Ovary (tissue), 7 donors: ENCODE measurements at regions not wholly inside any gene's neighbourhood (a gene's known extent, or its start where the extent isn't known, plus 50 kb on each side); places are given as distances from the start of the nearest gene placed in this dataset.

Experiments
- DNase-seq, 5 donors: peaks; one replicate each; pipeline ENCODE4 v3.0.0-alpha.2; 2019 to 2020
- H3K27ac ChIP-seq, 2 donors: fragments of 200-600 bp; one replicate each; pipeline versions ENCODE4 v1.5.1 to v1.8.0; 2019 to 2022
- H3K27me3 ChIP-seq: fragments of 200-600 bp; one replicate; pipeline ENCODE4 v1.8.0; 2022
- H3K36me3 ChIP-seq: fragments of 200-600 bp; sonication (generic); one replicate; pipeline ENCODE4 v1.5.1; 2019
- H3K4me1 ChIP-seq: one replicate; pipeline ENCODE4 v1.8.1; 2013; ENCODE audit warnings: mild to moderate bottlenecking, moderate library complexity; ENCODE audit not compliant: insufficient read depth
- H3K4me3 ChIP-seq: fragments of 200-600 bp; sonication (generic); one replicate; pipeline ENCODE4 v1.5.1; 2017
- H3K9me3 ChIP-seq, 2 donors: fragments of 200-600 bp in 1 of 2; sonication (generic) in 1 of 2; one replicate each; pipeline versions ENCODE4 v1.5.1 to v1.8.1; 2013 to 2019; ENCODE audit warnings: mild to moderate bottlenecking in 1 of 2, moderate library complexity in 1 of 2
- CTCF ChIP-seq, 3 donors: fragments of 450-650 bp in 2 of 3; fragments of 200-600 bp in 1 of 3; IDR thresholded peaks; one replicate each; pipeline versions ENCODE4 v1.5.1 to v1.8.0; 2016 to 2022; ENCODE audit warnings: antibody characterized with exemption in 3 of 3, mild to moderate bottlenecking in 1 of 3
- EP300 ChIP-seq: sonication (generic); formaldehyde crosslinking; IDR thresholded peaks from one replicate; pipeline ENCODE4 v1.6.1; 2017; ENCODE audit warnings: antibody characterized with exemption
- POLR2A ChIP-seq: fragments of 450-650 bp; IDR thresholded peaks from one replicate; pipeline ENCODE4 v1.6.1; 2017; ENCODE audit warnings: antibody characterized with exemption, mild to moderate bottlenecking, moderate library complexity
- WGBS, 3 donors: extraction: QIAGEN DNeasy Blood & Tissue Kit in 1 of 3; methylation state at CpG; one replicate each; pipeline versions ENCODE4 v1.1.5 to v1.1.7; 2013 to 2017; 5-methylcytosine and 5-hydroxymethylcytosine counted together
- intact Hi-C, 4 donors: fragments of 100-400 bp; cut with DNase I; formaldehyde crosslinking; loops; one replicate each; pipeline versions ENCODE4 v1.11.0 to v1.15.1; 2022 to 2023
- donor health status: DM: no; HTN: no; CAD: no; lungs with moderate emphysema.
- donor health status: DM: no; HTN: no; CAD: no.
- donor health status: Bipolar disorder and iron deficiency.
- donor health status: DM: no; HTN: no; CAD: no.
- donor health status: DM: yes; HTN: yes; CAD: no.

GRCh38 chr12:131528144-131528543 is 182.7 kb upstream of the SFSWAP start:
- WGBS, 3 donors: 62 to 67% (median 62%) methylated on average over 11 of the region's 11 CpGs
- intact Hi-C loops: no loop called here
- TF ChIP-seq CTCF (IDR thresholded peaks at IDR 0.05) (no peak), EP300 (no peak), POLR2A (no peak)

GRCh38 chr12:131528667-131529066 is 182.2 kb upstream of the SFSWAP start:
- Histone ChIP-seq H3K4me1 (no peaks in the 10 kb centered on the region), H3K9me3 (no peaks in the 10 kb centered on the region), H3K27me3 (no peaks in the 10 kb centered on the region), H3K27ac (no peak overlapping the region), H3K4me3 (no peak overlapping the region), H3K36me3 (no peaks in the 10 kb centered on the region)
- no peak for DNase-seq
- intact Hi-C loops: no loop called here
- TF ChIP-seq POLR2A (no peak), CTCF (IDR thresholded peaks at IDR 0.05) (no peak), EP300 (no peak)
- WGBS, 3 donors: 87 to 88% (median 87%) methylated on average over 5 of the region's 5 CpGs

More at GRCh38 chr12:131528144-131528543, 182.7 kb upstream of the SFSWAP start:
- Histone ChIP-seq H3K27ac (no peak overlapping the region), H3K4me1 (no peaks in the 10 kb centered on the region), H3K9me3 (no peaks in the 10 kb centered on the region), H3K27me3 (no peaks in the 10 kb centered on the region), H3K4me3 (no peak overlapping the region), H3K36me3 (no peaks in the 10 kb centered on the region)
- DNase-seq: no peak

- TF ChIP-seq POLR2A (no peak), CTCF (IDR thresholded peaks at IDR 0.05) (no peak), EP300 (no peak)
- H3K4me1 ChIP-seq: no peaks in the 10 kb centered on the region
- H3K27me3 ChIP-seq: no peaks in the 10 kb centered on the region
- 83 to 87% (median 85%) methylated on average over 18 of the region's 18 CpGs for WGBS, 3 donors
- intact Hi-C loops: no loop called here
- no peak overlapping the region for H3K27ac ChIP-seq
- no peak for DNase-seq
- no peaks in the 10 kb centered on the region for H3K36me3 ChIP-seq
- no peak overlapping the region for H3K4me3 ChIP-seq
- H3K9me3 ChIP-seq: no peaks in the 10 kb centered on the region
Measured at GRCh38 chr12:131529196-131530040, 181.5 kb upstream of the SFSWAP start.

- no peak for DNase-seq
- Histone ChIP-seq H3K4me3 (no peak overlapping the region), H3K4me1 (no peaks in the 10 kb centered on the region), H3K9me3 (no peaks in the 10 kb centered on the region), H3K27me3 (no peaks in the 10 kb centered on the region), H3K27ac (no peak overlapping the region), H3K36me3 (no peaks in the 10 kb centered on the region)
- WGBS, 3 donors: 72 to 82% (median 79%) methylated on average over 7 of the region's 7 CpGs
- intact Hi-C loops: no loop called here
- no peak for TF ChIP-seq CTCF (IDR thresholded peaks at IDR 0.05)
- no peak for TF ChIP-seq POLR2A
- no peak for TF ChIP-seq EP300
Measured at GRCh38 chr12:131530041-131530332, 180.9 kb upstream of the SFSWAP start.
